ENCODE measurements at regions not wholly inside any gene's neighbourhood (a gene's known extent, or its start where the extent isn't known, plus 50 kb on each side); places are given as distances from the start of the nearest gene placed in this dataset.

DNA sequence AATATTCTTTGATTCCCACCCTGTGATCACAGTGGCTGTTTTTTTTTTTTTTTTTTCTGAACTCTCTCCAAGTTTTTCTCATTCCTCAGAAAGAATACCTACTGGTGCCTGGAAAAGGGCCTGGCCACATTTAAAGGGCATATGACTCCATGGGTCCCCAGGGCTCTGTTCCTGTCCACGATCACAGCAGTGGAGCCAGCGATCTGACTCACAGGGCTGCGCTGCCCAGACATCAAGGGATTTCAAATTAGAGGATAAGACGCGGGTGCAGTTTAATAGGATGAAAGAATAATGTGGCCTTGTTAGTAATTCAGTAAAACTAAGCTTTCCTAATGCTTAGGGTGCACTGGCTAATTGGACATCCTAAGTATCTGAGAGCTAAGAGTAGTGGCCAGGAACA is 175.1 kb upstream of the MSX2 start:
- no peaks in the 10 kb centered on the region for H3K36me3 ChIP-seq (ENCODE audit: insufficient read depth, low read length)
- no peaks in the 10 kb centered on the region for H3K27me3 ChIP-seq (ENCODE audit: insufficient read depth, low read length, poor library complexity, severe bottlenecking)
- Mint-ChIP-seq H3K9me3 (peaks cover 0 to 3% (median 0%) of the 10 kb centered on the region in 5 donors), H3K36me3 (no peaks in the 10 kb centered on the region), H3K27me3 (no peaks in the 10 kb centered on the region), H3K4me3 (no peak overlapping the region), H3K4me1 (no peaks in the 10 kb centered on the region), H3K27ac (no peak overlapping the region)
- no peak for DNase-seq
- H3K4me1 ChIP-seq (ENCODE audit: insufficient read depth, low read length) = no peaks in the 10 kb centered on the region
- no peak overlapping the region for H3K27ac ChIP-seq (ENCODE audit: low read depth, low read length)
- ChIA-PET CTCF (no interaction called here), POLR2A (no interaction called here)
- no peaks in the 10 kb centered on the region for H3K9me3 ChIP-seq (ENCODE audit: low read length)
- H3K4me3 ChIP-seq (ENCODE audit: low read length) = no peak overlapping the region

DNA sequence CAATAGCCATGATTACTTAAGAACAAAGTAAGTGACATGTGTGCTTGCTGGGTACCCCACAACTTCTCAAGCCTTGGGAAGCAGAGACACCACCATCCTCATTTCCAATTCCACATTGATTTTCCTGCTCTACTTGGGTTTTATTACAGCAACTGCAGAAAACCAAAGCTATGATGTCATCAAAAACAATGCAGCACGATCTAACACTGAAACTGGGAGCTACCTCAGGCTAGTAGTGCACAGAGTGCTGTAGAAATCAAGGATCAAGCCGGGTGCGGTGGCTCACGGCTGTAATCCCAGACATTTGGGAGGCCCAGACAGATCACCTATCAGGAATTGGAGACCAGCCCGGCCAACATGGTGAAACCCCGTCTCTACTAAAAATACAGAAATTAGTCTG is 174.4 kb upstream of the MSX2 start:
- Mint-ChIP-seq H3K27ac (no peak overlapping the region), H3K9me3 (peaks cover 0 to 3% (median 0%) of the 10 kb centered on the region in 5 donors), H3K27me3 (no peaks in the 10 kb centered on the region), H3K4me1 (no peaks in the 10 kb centered on the region), H3K36me3 (no peaks in the 10 kb centered on the region), H3K4me3 (no peak overlapping the region)
- no peak overlapping the region for H3K4me3 ChIP-seq (ENCODE audit: low read length)
- POLR2A ChIA-PET = no interaction called here
- no peak for DNase-seq
- no peaks in the 10 kb centered on the region for H3K9me3 ChIP-seq (ENCODE audit: low read length)
- no peaks in the 10 kb centered on the region for H3K27me3 ChIP-seq (ENCODE audit: insufficient read depth, low read length, poor library complexity, severe bottlenecking)
- H3K27ac ChIP-seq (ENCODE audit: low read depth, low read length) = no peak overlapping the region
- CTCF ChIA-PET = no interaction called here
- H3K4me1 ChIP-seq (ENCODE audit: insufficient read depth, low read length) = no peaks in the 10 kb centered on the region
- H3K36me3 ChIP-seq (ENCODE audit: insufficient read depth, low read length) = no peaks in the 10 kb centered on the region

DNA sequence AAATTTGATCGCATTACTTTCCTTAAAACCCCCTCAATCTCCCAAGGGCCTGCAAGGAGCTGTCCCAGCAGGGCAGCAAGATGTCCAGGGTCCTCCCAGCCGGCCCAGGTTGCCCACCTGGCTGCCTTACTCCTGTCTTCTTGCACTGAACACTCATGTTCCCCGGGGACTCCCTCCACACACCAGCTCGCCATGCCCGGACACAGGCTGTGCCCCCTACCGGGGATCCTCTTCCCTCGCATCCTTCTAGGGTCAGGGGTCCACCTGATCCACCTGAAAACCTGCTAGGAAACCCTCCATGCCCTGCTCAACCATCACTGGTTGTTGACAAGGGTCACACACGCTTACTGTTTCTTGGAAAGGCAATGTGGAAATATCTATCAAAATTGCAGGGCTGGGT is 172.0 kb upstream of the MSX2 start:
- no peak for DNase-seq
- H3K27ac ChIP-seq (ENCODE audit: low read depth, low read length) = no peak overlapping the region
- no peaks in the 10 kb centered on the region for H3K36me3 ChIP-seq (ENCODE audit: insufficient read depth, low read length)
- H3K36me3 Mint-ChIP-seq = no peaks in the 10 kb centered on the region
- ChIA-PET POLR2A (no interaction called here), CTCF (no interaction called here)
- H3K4me1 Mint-ChIP-seq = no peaks in the 10 kb centered on the region
- no peaks in the 10 kb centered on the region for H3K4me1 ChIP-seq (ENCODE audit: insufficient read depth, low read length)
- H3K27ac Mint-ChIP-seq = no peak overlapping the region
- no peaks in the 10 kb centered on the region for H3K9me3 ChIP-seq (ENCODE audit: low read length)
- no peaks in the 10 kb centered on the region for H3K27me3 ChIP-seq (ENCODE audit: insufficient read depth, low read length, poor library complexity, severe bottlenecking)
- H3K9me3 Mint-ChIP-seq = peaks cover 0 to 4% (median 2%) of the 10 kb centered on the region in 5 donors
- H3K4me3 Mint-ChIP-seq = no peak overlapping the region
- H3K4me3 ChIP-seq (ENCODE audit: low read length) = no peak overlapping the region
- H3K27me3 Mint-ChIP-seq = no peaks in the 10 kb centered on the region

DNA sequence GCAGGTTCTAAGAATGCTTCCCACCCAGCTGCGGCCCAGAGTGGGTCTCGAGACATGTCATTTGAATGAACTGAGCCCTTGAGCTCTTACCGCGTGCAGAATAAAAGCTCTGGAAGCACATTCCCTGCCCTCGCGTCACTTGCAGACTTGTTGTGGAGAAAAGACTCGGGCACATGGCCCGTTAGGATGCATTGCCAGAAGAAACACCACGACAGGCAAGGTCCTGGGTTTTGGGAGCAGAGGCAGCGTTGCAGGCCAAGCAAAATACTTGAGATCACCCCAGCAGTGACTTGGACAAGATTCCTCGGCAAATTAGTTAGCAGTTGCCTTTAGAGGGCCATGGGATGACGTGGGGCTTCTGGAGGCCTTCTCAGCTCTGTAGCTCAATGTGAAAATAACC is 170.8 kb upstream of the MSX2 start:
- H3K9me3 Mint-ChIP-seq = peaks cover 0 to 4% (median 0%) of the 10 kb centered on the region in 5 donors
- Histone ChIP-seq H3K9me3 (ENCODE audit: low read length) (no peaks in the 10 kb centered on the region), H3K36me3 (ENCODE audit: insufficient read depth, low read length) (no peaks in the 10 kb centered on the region), H3K27me3 (ENCODE audit: insufficient read depth, low read length, poor library complexity, severe bottlenecking) (no peaks in the 10 kb centered on the region), H3K4me3 (ENCODE audit: low read length) (no peak overlapping the region), H3K27ac (ENCODE audit: low read depth, low read length) (no peak overlapping the region), H3K4me1 (ENCODE audit: insufficient read depth, low read length) (no peaks in the 10 kb centered on the region)
- ChIA-PET CTCF (no interaction called here), POLR2A (no interaction called here)
- H3K27ac Mint-ChIP-seq = no peak overlapping the region
- DNase-seq = no peak
- H3K36me3 Mint-ChIP-seq = no peaks in the 10 kb centered on the region
- H3K4me1 Mint-ChIP-seq = no peaks in the 10 kb centered on the region
- no peaks in the 10 kb centered on the region for H3K27me3 Mint-ChIP-seq
- no peak overlapping the region for H3K4me3 Mint-ChIP-seq

DNA sequence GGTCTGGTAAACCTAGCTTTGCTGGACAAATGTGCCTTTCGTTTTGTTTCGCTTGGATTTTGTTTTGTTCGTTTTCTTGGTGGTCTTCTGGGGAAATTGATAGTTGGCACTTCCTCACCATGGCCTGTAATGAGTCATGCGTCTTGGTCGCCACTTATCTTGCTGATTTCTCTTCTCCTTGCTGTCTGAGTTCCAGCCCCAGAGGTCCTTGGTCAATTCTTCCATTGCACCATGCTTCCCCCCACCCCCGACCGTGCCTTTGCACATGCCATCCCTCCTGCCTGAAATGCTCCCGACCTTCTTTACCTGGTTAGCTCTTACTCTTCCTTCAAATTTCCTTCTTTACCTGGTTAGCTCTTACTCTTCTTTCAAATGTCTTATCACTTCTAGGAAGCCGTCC is 168.7 kb upstream of the MSX2 start:
- Mint-ChIP-seq H3K27me3 (no peaks in the 10 kb centered on the region), H3K4me3 (no peak overlapping the region), H3K4me1 (no peaks in the 10 kb centered on the region), H3K9me3 (peaks cover 0 to 4% (median 0%) of the 10 kb centered on the region in 5 donors), H3K36me3 (no peaks in the 10 kb centered on the region), H3K27ac (no peak overlapping the region)
- POLR2A ChIA-PET = no interaction called here
- Histone ChIP-seq H3K27me3 (ENCODE audit: insufficient read depth, low read length, poor library complexity, severe bottlenecking) (no peaks in the 10 kb centered on the region), H3K4me1 (ENCODE audit: insufficient read depth, low read length) (no peaks in the 10 kb centered on the region), H3K9me3 (ENCODE audit: low read length) (no peaks in the 10 kb centered on the region), H3K27ac (ENCODE audit: low read depth, low read length) (no peak overlapping the region), H3K36me3 (ENCODE audit: insufficient read depth, low read length) (no peaks in the 10 kb centered on the region), H3K4me3 (ENCODE audit: low read length) (no peak overlapping the region)
- no peak for DNase-seq
- CTCF ChIA-PET = no interaction called here

DNA sequence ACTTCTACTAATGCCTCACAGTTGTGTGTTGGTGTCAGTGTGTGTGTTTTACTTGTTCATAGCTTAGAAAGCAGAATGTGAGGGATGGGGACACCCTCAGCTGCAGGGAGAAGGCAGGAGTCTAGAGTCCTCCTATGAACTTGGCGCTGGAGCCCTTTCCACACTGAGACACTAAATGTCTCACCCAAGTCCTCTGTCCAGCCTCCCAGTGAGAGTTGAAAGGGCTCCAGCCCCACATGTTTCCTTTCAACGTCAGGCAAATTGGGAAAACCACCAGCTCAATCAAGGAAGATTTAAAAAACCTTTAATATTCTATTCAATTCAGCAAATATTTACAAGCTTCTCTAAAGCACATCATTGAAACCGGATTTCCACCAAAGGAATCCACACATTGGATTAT is 167.6 kb upstream of the MSX2 start:
- Mint-ChIP-seq H3K36me3 (no peaks in the 10 kb centered on the region), H3K27me3 (no peaks in the 10 kb centered on the region), H3K4me3 (no peak overlapping the region), H3K9me3 (peaks cover 0 to 4% (median 0%) of the 10 kb centered on the region in 5 donors), H3K4me1 (no peaks in the 10 kb centered on the region), H3K27ac (no peak overlapping the region)
- Histone ChIP-seq H3K36me3 (ENCODE audit: insufficient read depth, low read length) (no peaks in the 10 kb centered on the region), H3K9me3 (ENCODE audit: low read length) (no peaks in the 10 kb centered on the region), H3K4me1 (ENCODE audit: insufficient read depth, low read length) (no peaks in the 10 kb centered on the region), H3K27ac (ENCODE audit: low read depth, low read length) (no peak overlapping the region), H3K4me3 (ENCODE audit: low read length) (no peak overlapping the region), H3K27me3 (ENCODE audit: insufficient read depth, low read length, poor library complexity, severe bottlenecking) (no peaks in the 10 kb centered on the region)
- ChIA-PET POLR2A (no interaction called here), CTCF (interaction anchor here (0.9 kb wide), 1 partner anchor 9 kb away, joined by 3 read pairs; no protein-coding TSS in a partner anchor)
- DNase-seq = no peak

DNA sequence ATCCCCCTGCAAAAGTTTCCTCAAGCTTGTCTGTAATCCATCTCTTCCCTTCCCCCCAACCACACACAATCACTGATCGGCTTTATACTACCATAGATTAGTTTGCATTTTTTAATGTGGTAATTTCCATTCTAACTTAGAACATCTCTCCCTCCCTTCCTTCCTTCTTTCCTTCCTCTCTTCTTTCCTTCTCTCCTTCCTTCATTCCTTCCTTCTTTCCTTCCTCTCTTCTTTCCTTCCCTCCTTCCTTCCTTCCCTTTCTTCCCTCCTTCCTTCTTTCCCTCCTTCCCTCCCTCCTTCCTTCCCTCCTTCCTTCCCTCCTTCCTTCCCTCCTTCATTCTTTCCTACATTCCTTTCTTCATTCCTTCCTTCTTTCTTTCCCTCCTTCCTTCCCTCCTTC is 166.2 kb upstream of the MSX2 start:
- Mint-ChIP-seq H3K9me3 (peaks cover 0 to 4% (median 0%) of the 10 kb centered on the region in 5 donors), H3K36me3 (no peaks in the 10 kb centered on the region), H3K4me3 (no peak overlapping the region), H3K4me1 (no peaks in the 10 kb centered on the region), H3K27ac (no peak overlapping the region), H3K27me3 (no peaks in the 10 kb centered on the region)
- no peaks in the 10 kb centered on the region for H3K27me3 ChIP-seq (ENCODE audit: insufficient read depth, low read length, poor library complexity, severe bottlenecking)
- no peak overlapping the region for H3K27ac ChIP-seq (ENCODE audit: low read depth, low read length)
- no peak overlapping the region for H3K4me3 ChIP-seq (ENCODE audit: low read length)
- POLR2A ChIA-PET = no interaction called here
- H3K36me3 ChIP-seq (ENCODE audit: insufficient read depth, low read length) = no peaks in the 10 kb centered on the region
- DNase-seq = no peak
- H3K4me1 ChIP-seq (ENCODE audit: insufficient read depth, low read length) = no peaks in the 10 kb centered on the region
- CTCF ChIA-PET = no interaction called here
- no peaks in the 10 kb centered on the region for H3K9me3 ChIP-seq (ENCODE audit: low read length)

DNA sequence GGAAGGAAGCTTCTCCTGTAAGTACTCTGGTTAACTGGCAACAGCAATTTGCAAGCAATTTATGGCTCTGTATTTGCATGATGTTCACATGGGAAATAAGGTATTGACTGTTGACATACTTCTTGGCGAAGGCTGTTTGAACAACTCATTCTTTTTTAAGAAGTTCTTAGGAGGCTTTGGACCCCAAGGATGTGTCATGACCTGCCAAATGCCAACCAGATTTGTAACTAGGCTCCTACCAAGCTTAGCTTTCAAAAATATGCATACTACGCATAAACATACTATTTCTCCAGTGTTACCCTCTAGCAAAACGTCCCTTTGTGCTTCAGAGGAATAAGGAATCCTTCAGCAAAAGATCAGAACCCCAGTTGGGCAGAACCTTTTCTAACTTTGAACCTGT is 165.2 kb upstream of the MSX2 start:
- Mint-ChIP-seq H3K36me3 (no peaks in the 10 kb centered on the region), H3K4me3 (no peak overlapping the region), H3K4me1 (no peaks in the 10 kb centered on the region), H3K27me3 (no peaks in the 10 kb centered on the region), H3K9me3 (peaks cover 0 to 4% (median 2%) of the 10 kb centered on the region in 5 donors), H3K27ac (no peak overlapping the region)
- Histone ChIP-seq H3K4me1 (ENCODE audit: insufficient read depth, low read length) (no peaks in the 10 kb centered on the region), H3K27ac (ENCODE audit: low read depth, low read length) (no peak overlapping the region), H3K27me3 (ENCODE audit: insufficient read depth, low read length, poor library complexity, severe bottlenecking) (no peaks in the 10 kb centered on the region), H3K9me3 (ENCODE audit: low read length) (no peaks in the 10 kb centered on the region), H3K36me3 (ENCODE audit: insufficient read depth, low read length) (no peaks in the 10 kb centered on the region), H3K4me3 (ENCODE audit: low read length) (no peak overlapping the region)
- ChIA-PET CTCF (no interaction called here), POLR2A (no interaction called here)
- no peak for DNase-seq

DNA sequence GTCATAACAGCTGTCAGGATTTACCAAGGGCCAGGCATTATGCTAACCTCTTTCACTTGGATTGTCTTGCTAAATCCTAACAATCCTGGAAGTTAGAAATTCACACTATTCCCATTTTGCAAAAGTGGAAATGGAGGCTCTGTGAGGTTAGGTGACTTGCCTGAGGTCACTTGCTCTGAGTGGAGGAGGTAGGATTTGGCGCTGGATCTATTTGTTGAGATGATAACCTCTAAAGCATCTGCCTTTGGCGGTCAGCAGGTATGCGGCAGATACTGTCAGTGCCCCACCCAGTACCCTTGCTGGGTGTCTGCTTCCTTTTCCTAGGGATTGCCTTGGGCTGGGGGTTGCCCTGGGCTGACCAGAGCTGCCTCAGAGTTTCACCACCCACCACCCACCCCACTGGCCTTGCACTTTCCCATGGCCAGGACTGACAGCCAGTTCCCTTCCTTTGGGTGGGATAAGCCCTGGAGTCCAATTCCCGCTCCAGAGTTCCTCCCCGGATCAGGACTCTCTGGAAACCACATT is 164.8 kb upstream of the MSX2 start:
- H3K27me3 ChIP-seq (ENCODE audit: insufficient read depth, low read length, poor library complexity, severe bottlenecking) = no peaks in the 10 kb centered on the region
- ChIA-PET POLR2A (no interaction called here), CTCF (no interaction called here)
- no peak overlapping the region for H3K4me3 ChIP-seq (ENCODE audit: low read length)
- Mint-ChIP-seq H3K4me1 (no peaks in the 10 kb centered on the region), H3K4me3 (no peak overlapping the region), H3K27me3 (no peaks in the 10 kb centered on the region), H3K36me3 (no peaks in the 10 kb centered on the region), H3K27ac (no peak overlapping the region), H3K9me3 (peaks cover 0 to 4% (median 2%) of the 10 kb centered on the region in 5 donors)
- no peak overlapping the region for H3K27ac ChIP-seq (ENCODE audit: low read depth, low read length)
- no peaks in the 10 kb centered on the region for H3K4me1 ChIP-seq (ENCODE audit: insufficient read depth, low read length)
- no peaks in the 10 kb centered on the region for H3K9me3 ChIP-seq (ENCODE audit: low read length)
- no peak for DNase-seq
- H3K36me3 ChIP-seq (ENCODE audit: insufficient read depth, low read length) = no peaks in the 10 kb centered on the region
